Astrocyte (in vitro differentiated cells and primary cell): ENCODE measurements at regions not wholly inside any gene's neighbourhood (a gene's known extent, or its start where the extent isn't known, plus 50 kb on each side); places are given as distances from the start of the nearest gene placed in this dataset.

Experiments used
- DNase-seq: peaks from one replicate; pipeline ENCODE4 v3.0.0-alpha.2; 2010; ENCODE audit warnings: low read depth
- FAIRE-seq: peaks from 2 replicates; lab custom pipeline; 2011; peaks lifted over from hg19 to GRCh38; lab: Jason Lieb, UNC
- H2AFZ ChIP-seq: 2 replicates; pipeline ENCODE4 v1.6.0; 2012; ENCODE audit warnings: low read depth, low read length, inconsistent platforms
- H3K27ac ChIP-seq: 2 replicates; pipeline ENCODE4 v1.5.1; 2011; ENCODE audit warnings: low read depth, low read length, inconsistent platforms
- H3K27me3 ChIP-seq: 2 replicates; pipeline ENCODE4 v1.6.0; 2011; ENCODE audit warnings: low read length, inconsistent platforms; ENCODE audit not compliant: insufficient read depth
- H3K36me3 ChIP-seq: 2 replicates; pipeline ENCODE4 v1.5.1; 2011; ENCODE audit warnings: low read length, inconsistent platforms; ENCODE audit not compliant: insufficient read depth
- H3K4me1 ChIP-seq: 2 replicates; pipeline ENCODE4 v1.5.1; 2011; ENCODE audit warnings: low read length, inconsistent platforms; ENCODE audit not compliant: insufficient read depth
- H3K4me2 ChIP-seq: 2 replicates; pipeline ENCODE4 v1.6.0; 2012; ENCODE audit warnings: low read length, inconsistent platforms
- H3K4me3 ChIP-seq: 2 replicates; pipeline ENCODE4 v1.5.1; 2011; ENCODE audit warnings: low read depth, mild to moderate bottlenecking, low read length, inconsistent platforms; ENCODE audit not compliant: insufficient read depth
- H3K79me2 ChIP-seq: 2 replicates; pipeline ENCODE4 v1.6.0; 2012; ENCODE audit warnings: mild to moderate bottlenecking, low read length, inconsistent platforms; ENCODE audit not compliant: insufficient read depth
- H3K9ac ChIP-seq: 2 replicates; pipeline ENCODE4 v1.6.0; 2012; ENCODE audit warnings: mild to moderate bottlenecking, low read length, inconsistent platforms
- H3K9me3 ChIP-seq: 2 replicates; pipeline ENCODE4 v1.5.1; 2012; ENCODE audit warnings: low read depth, mild to moderate bottlenecking, low read length, inconsistent platforms; ENCODE audit not compliant: insufficient read depth
- H4K20me1 ChIP-seq: 2 replicates; pipeline ENCODE4 v1.6.0; 2012; ENCODE audit warnings: low read length, inconsistent platforms; ENCODE audit not compliant: insufficient read depth
- H3K27ac Mint-ChIP-seq: one replicate; pipeline ENCODE4 v1.8.0; 2021; ENCODE audit warnings: mild to moderate bottlenecking, mixed read lengths; ENCODE audit not compliant: unreplicated experiment
- H3K27me3 Mint-ChIP-seq: one replicate; pipeline ENCODE4 v1.8.0; 2021; ENCODE audit warnings: low read depth, mixed read lengths; ENCODE audit not compliant: unreplicated experiment
- H3K36me3 Mint-ChIP-seq: one replicate; pipeline ENCODE4 v1.8.0; 2021; ENCODE audit warnings: low read depth, mixed read lengths; ENCODE audit not compliant: unreplicated experiment
- H3K4me1 Mint-ChIP-seq: one replicate; pipeline ENCODE4 v1.8.0; 2021; ENCODE audit warnings: low read depth, mixed read lengths; ENCODE audit not compliant: unreplicated experiment
- H3K4me3 Mint-ChIP-seq: one replicate; pipeline ENCODE4 v1.8.0; 2021; ENCODE audit warnings: mild to moderate bottlenecking, moderate library complexity, mixed read lengths; ENCODE audit not compliant: unreplicated experiment
- H3K9me3 Mint-ChIP-seq: one replicate; pipeline ENCODE4 v1.8.0; 2021; ENCODE audit warnings: mild to moderate bottlenecking, mixed read lengths; ENCODE audit not compliant: unreplicated experiment
- CTCF ChIP-seq: IDR thresholded peaks from 2 replicates; pipeline ENCODE4 v1.5.1; 2011; ENCODE audit warnings: low read depth, mild to moderate bottlenecking, inconsistent platforms, low read length, moderate library complexity; ENCODE audit not compliant: insufficient read depth
- EZH2 ChIP-seq: IDR thresholded peaks from 2 replicates; pipeline ENCODE4 v1.6.1; 2012; ENCODE audit warnings: mild to moderate bottlenecking, low read length, inconsistent platforms; ENCODE audit not compliant: insufficient read depth

- H3K4me1 Mint-ChIP-seq, result peaks cover 56% of the 10 kb centered on the region
- Histone ChIP-seq H3K4me1 (peaks cover 39% of the 10 kb centered on the region), H3K27me3 (no peaks in the 10 kb centered on the region), H3K9me3 (no peaks in the 10 kb centered on the region), H3K36me3 (no peaks in the 10 kb centered on the region), H3K79me2 (peaks cover 61% of the 10 kb centered on the region), H3K27ac (peak overlapping the region; percentile 59), H4K20me1 (peaks cover 21% of the 10 kb centered on the region), H3K4me2 (peak overlapping the region; percentile 60), H3K4me3 (no peak overlapping the region), H3K9ac (peak overlapping the region; percentile 58), H2AFZ (no peak overlapping the region)
- peaks cover 6% of the 10 kb centered on the region for H3K36me3 Mint-ChIP-seq
- H3K27ac Mint-ChIP-seq, result no peak overlapping the region
- H3K9me3 Mint-ChIP-seq, result no peaks in the 10 kb centered on the region
- no peak for DNase-seq
- FAIRE-seq, result no peak
- H3K4me3 Mint-ChIP-seq, result peak overlapping the region; percentile 5
- no peaks in the 10 kb centered on the region for H3K27me3 Mint-ChIP-seq
- TF ChIP-seq CTCF (no peak), EZH2 (no peak)
Observed at GRCh38 chr3:159882367-159882766, 106.3 kb upstream of the IL12A start.

- FAIRE-seq (peak; percentile 80), DNase-seq (peak; percentile 89)
- Histone ChIP-seq H3K9ac (peak overlapping the region; percentile 58), H3K36me3 (no peaks in the 10 kb centered on the region), H3K4me1 (peaks cover 32% of the 10 kb centered on the region), H3K4me2 (peak overlapping the region; percentile 60), H4K20me1 (peaks cover 28% of the 10 kb centered on the region), H2AFZ (no peak overlapping the region), H3K27me3 (no peaks in the 10 kb centered on the region), H3K4me3 (no peak overlapping the region), H3K9me3 (no peaks in the 10 kb centered on the region), H3K27ac (peak overlapping the region; percentile 59), H3K79me2 (peaks cover 64% of the 10 kb centered on the region)
- H3K9me3 Mint-ChIP-seq, result no peaks in the 10 kb centered on the region
- peaks cover 49% of the 10 kb centered on the region for H3K4me1 Mint-ChIP-seq
- peaks cover 10% of the 10 kb centered on the region for H3K36me3 Mint-ChIP-seq
- H3K4me3 Mint-ChIP-seq, result peak overlapping the region; percentile 5
- no peaks in the 10 kb centered on the region for H3K27me3 Mint-ChIP-seq
- H3K27ac Mint-ChIP-seq, result peak overlapping the region; percentile 74
- TF ChIP-seq CTCF (no peak), EZH2 (no peak)
Observed at GRCh38 chr3:159882790-159883779, 105.5 kb upstream of the IL12A start.
